ENCODE measurements at regions not wholly inside any gene's neighbourhood (a gene's known extent, or its start where the extent isn't known, plus 50 kb on each side); places are given as distances from the start of the nearest gene placed in this dataset.

- H3K4me1 ChIP-seq (ENCODE audit: insufficient read depth, low read length) = no peaks in the 10 kb centered on the region
- H3K9me3 ChIP-seq (ENCODE audit: control insufficient read depth, insufficient read depth, low read length) = peaks cover 9% of the 10 kb centered on the region
- H3K36me3 ChIP-seq (ENCODE audit: insufficient read depth, low read length) = no peaks in the 10 kb centered on the region
- no peak overlapping the region for H3K9ac ChIP-seq (ENCODE audit: low read depth, low read length)
These were observed 371.8 kb downstream of the ADAMTS20 start for GRCh38 chr12:43180242-43180641.

GRCh38 chr12:43179486-43179885, 372.5 kb downstream of the ADAMTS20 start:
- H3K36me3 ChIP-seq (ENCODE audit: insufficient read depth, low read length) = no peaks in the 10 kb centered on the region
- H3K9ac ChIP-seq (ENCODE audit: low read depth, low read length) = no peak overlapping the region
- H3K4me1 ChIP-seq (ENCODE audit: insufficient read depth, low read length) = no peaks in the 10 kb centered on the region
- peaks cover 9% of the 10 kb centered on the region for H3K9me3 ChIP-seq (ENCODE audit: control insufficient read depth, insufficient read depth, low read length)

- Histone ChIP-seq H3K9me3 (ENCODE audit: control insufficient read depth, insufficient read depth, low read length) (peaks cover 6% of the 10 kb centered on the region), H3K4me1 (ENCODE audit: insufficient read depth, low read length) (no peaks in the 10 kb centered on the region), H3K36me3 (ENCODE audit: insufficient read depth, low read length) (no peaks in the 10 kb centered on the region), H3K9ac (ENCODE audit: low read depth, low read length) (no peak overlapping the region)
These were observed 374.7 kb downstream of the ADAMTS20 start for GRCh38 chr12:43177276-43177675.

GRCh38 chr12:43169115-43169681, 382.8 kb downstream of the ADAMTS20 start:
- Histone ChIP-seq H3K36me3 (ENCODE audit: insufficient read depth, low read length) (no peaks in the 10 kb centered on the region), H3K9ac (ENCODE audit: low read depth, low read length) (no peak overlapping the region), H3K4me1 (ENCODE audit: insufficient read depth, low read length) (no peaks in the 10 kb centered on the region), H3K9me3 (ENCODE audit: control insufficient read depth, insufficient read depth, low read length) (no peaks in the 10 kb centered on the region)

GRCh38 chr12:43167691-43168090, 384.3 kb downstream of the ADAMTS20 start:
- Histone ChIP-seq H3K9ac (ENCODE audit: low read depth, low read length) (no peak overlapping the region), H3K9me3 (ENCODE audit: control insufficient read depth, insufficient read depth, low read length) (no peaks in the 10 kb centered on the region), H3K36me3 (ENCODE audit: insufficient read depth, low read length) (no peaks in the 10 kb centered on the region), H3K4me1 (ENCODE audit: insufficient read depth, low read length) (no peaks in the 10 kb centered on the region)

GRCh38 chr12:43165351-43165750, 386.7 kb downstream of the ADAMTS20 start:
- Histone ChIP-seq H3K36me3 (ENCODE audit: insufficient read depth, low read length) (no peaks in the 10 kb centered on the region), H3K9ac (ENCODE audit: low read depth, low read length) (no peak overlapping the region), H3K9me3 (ENCODE audit: control insufficient read depth, insufficient read depth, low read length) (no peaks in the 10 kb centered on the region), H3K4me1 (ENCODE audit: insufficient read depth, low read length) (no peaks in the 10 kb centered on the region)

- Histone ChIP-seq H3K9me3 (ENCODE audit: control insufficient read depth, insufficient read depth, low read length) (no peaks in the 10 kb centered on the region), H3K4me1 (ENCODE audit: insufficient read depth, low read length) (no peaks in the 10 kb centered on the region), H3K36me3 (ENCODE audit: insufficient read depth, low read length) (no peaks in the 10 kb centered on the region), H3K9ac (ENCODE audit: low read depth, low read length) (no peak overlapping the region)
These were observed 389.9 kb downstream of the ADAMTS20 start for GRCh38 chr12:43162138-43162537.

- no peaks in the 10 kb centered on the region for H3K36me3 ChIP-seq (ENCODE audit: insufficient read depth, low read length)
- H3K9me3 ChIP-seq (ENCODE audit: control insufficient read depth, insufficient read depth, low read length) = no peaks in the 10 kb centered on the region
- H3K9ac ChIP-seq (ENCODE audit: low read depth, low read length) = no peak overlapping the region
- peaks cover 8% of the 10 kb centered on the region; the same call in 1 of the 2 replicates for H3K4me1 ChIP-seq (ENCODE audit: insufficient read depth, low read length)
These were observed 392.5 kb downstream of the ADAMTS20 start for GRCh38 chr12:43159506-43159905.

- Histone ChIP-seq H3K4me1 (ENCODE audit: insufficient read depth, low read length) (peaks cover 8% of the 10 kb centered on the region; the same call in 1 of the 2 replicates), H3K9ac (ENCODE audit: low read depth, low read length) (no peak overlapping the region), H3K9me3 (ENCODE audit: control insufficient read depth, insufficient read depth, low read length) (no peaks in the 10 kb centered on the region), H3K36me3 (ENCODE audit: insufficient read depth, low read length) (no peaks in the 10 kb centered on the region)
These were observed 393.9 kb downstream of the ADAMTS20 start for GRCh38 chr12:43158126-43158525.

GRCh38 chr12:43155376-43155775, 396.6 kb downstream of the ADAMTS20 start:
- H3K36me3 ChIP-seq (ENCODE audit: insufficient read depth, low read length) = no peaks in the 10 kb centered on the region
- H3K4me1 ChIP-seq (ENCODE audit: insufficient read depth, low read length) = peaks cover 8% of the 10 kb centered on the region; the same call in 1 of the 2 replicates
- H3K9ac ChIP-seq (ENCODE audit: low read depth, low read length) = no peak overlapping the region
- no peaks in the 10 kb centered on the region for H3K9me3 ChIP-seq (ENCODE audit: control insufficient read depth, insufficient read depth, low read length)

- Histone ChIP-seq H3K9ac (ENCODE audit: low read depth, low read length) (no peak overlapping the region), H3K36me3 (ENCODE audit: insufficient read depth, low read length) (no peaks in the 10 kb centered on the region), H3K9me3 (ENCODE audit: control insufficient read depth, insufficient read depth, low read length) (no peaks in the 10 kb centered on the region), H3K4me1 (ENCODE audit: insufficient read depth, low read length) (peaks cover 8% of the 10 kb centered on the region; the same call in 1 of the 2 replicates)
These were observed 397.4 kb downstream of the ADAMTS20 start for GRCh38 chr12:43154498-43155045.

- no peak overlapping the region for H3K9ac ChIP-seq (ENCODE audit: low read depth, low read length)
- no peaks in the 10 kb centered on the region for H3K36me3 ChIP-seq (ENCODE audit: insufficient read depth, low read length)
These were observed 400.5 kb downstream of the ADAMTS20 start for GRCh38 chr12:43151441-43151981.

GRCh38 chr12:43148691-43149090, 403.3 kb downstream of the ADAMTS20 start:
- Histone ChIP-seq H3K9ac (ENCODE audit: low read depth, low read length) (no peak overlapping the region), H3K4me1 (ENCODE audit: insufficient read depth, low read length) (no peaks in the 10 kb centered on the region), H3K9me3 (ENCODE audit: control insufficient read depth, insufficient read depth, low read length) (no peaks in the 10 kb centered on the region), H3K36me3 (ENCODE audit: insufficient read depth, low read length) (no peaks in the 10 kb centered on the region)

More at GRCh38 chr12:43151441-43151981, 400.5 kb downstream of the ADAMTS20 start:
- Histone ChIP-seq H3K9me3 (ENCODE audit: control insufficient read depth, insufficient read depth, low read length) (no peaks in the 10 kb centered on the region), H3K4me1 (ENCODE audit: insufficient read depth, low read length) (peaks cover 8% of the 10 kb centered on the region; the same call in 1 of the 2 replicates)

- Histone ChIP-seq H3K36me3 (ENCODE audit: insufficient read depth, low read length) (no peaks in the 10 kb centered on the region), H3K9me3 (ENCODE audit: control insufficient read depth, insufficient read depth, low read length) (no peaks in the 10 kb centered on the region), H3K4me1 (ENCODE audit: insufficient read depth, low read length) (no peaks in the 10 kb centered on the region), H3K9ac (ENCODE audit: low read depth, low read length) (no peak overlapping the region)
These were observed 404.1 kb downstream of the ADAMTS20 start for GRCh38 chr12:43147878-43148277.

- Histone ChIP-seq H3K36me3 (ENCODE audit: insufficient read depth, low read length) (no peaks in the 10 kb centered on the region), H3K4me1 (ENCODE audit: insufficient read depth, low read length) (no peaks in the 10 kb centered on the region), H3K9me3 (ENCODE audit: control insufficient read depth, insufficient read depth, low read length) (no peaks in the 10 kb centered on the region), H3K9ac (ENCODE audit: low read depth, low read length) (no peak overlapping the region)
These were observed 406.5 kb downstream of the ADAMTS20 start for GRCh38 chr12:43145481-43145880.
